Neuronal stem cell (in vitro differentiated cells): ENCODE measurements at regions not wholly inside any gene's neighbourhood (a gene's known extent, or its start where the extent isn't known, plus 50 kb on each side); places are given as distances from the start of the nearest gene placed in this dataset.
"Not testable (repeated sequence)": the region's sequence is repeated elsewhere in the genome, so short reads cannot be mapped to it uniquely, and the experiment has no call there.

Experiments
- DNase-seq: peaks from one replicate; pipeline ENCODE4 v3.0.0-alpha.2; 2013; ENCODE audit warnings: low spot score
- H2AFZ ChIP-seq: one replicate; pipeline ENCODE4 v1.6.1; 2013; ENCODE audit warnings: mild to moderate bottlenecking, low read length, inconsistent platforms
- H2AK5ac ChIP-seq: 2 replicates; pipeline ENCODE4 v1.6.1; 2013; ENCODE audit warnings: low read depth, mild to moderate bottlenecking, inconsistent platforms, low read length, moderate library complexity, mixed read lengths
- H2BK120ac ChIP-seq: 2 replicates; pipeline ENCODE4 v1.6.1; 2013; ENCODE audit warnings: low read depth, mild to moderate bottlenecking, inconsistent platforms, low read length, moderate library complexity, mixed read lengths
- H2BK12ac ChIP-seq: one replicate; pipeline ENCODE4 v1.6.1; 2013; ENCODE audit warnings: low read length, inconsistent platforms
- H2BK15ac ChIP-seq: 2 replicates; pipeline ENCODE4 v1.6.1; 2013; ENCODE audit warnings: mild to moderate bottlenecking, low read length, inconsistent platforms, mixed read lengths
- H2BK5ac ChIP-seq: one replicate; pipeline ENCODE4 v1.6.1; 2013; ENCODE audit warnings: inconsistent platforms, mild to moderate bottlenecking, low read length, moderate library complexity
- H3K14ac ChIP-seq: one replicate; pipeline ENCODE4 v1.6.1; 2013; ENCODE audit warnings: low read length, inconsistent platforms
- H3K18ac ChIP-seq: 2 replicates; pipeline ENCODE4 v1.6.1; 2013; ENCODE audit warnings: low read length, inconsistent platforms
- H3K23ac ChIP-seq: 2 replicates; pipeline ENCODE4 v1.6.1; 2013; ENCODE audit warnings: low read depth, mild to moderate bottlenecking, mixed read lengths, low read length, inconsistent platforms; ENCODE audit not compliant: poor library complexity
- H3K27ac ChIP-seq: replicated peaks from 3 replicates; pipeline ENCODE4 v1.5.1; 2013; ENCODE audit warnings: low read length, inconsistent platforms
- H3K27me3 ChIP-seq, 3 experiments: 2 replicates each; pipeline ENCODE4 v1.6.1; 2013; ENCODE audit warnings: low read length in 3 of 3, mild to moderate bottlenecking in 2 of 3, inconsistent platforms in 1 of 3, low read depth in 1 of 3, mixed read lengths in 1 of 3, moderate library complexity in 1 of 3; ENCODE audit not compliant: control insufficient read depth in 3 of 3, insufficient read depth in 3 of 3
- H3K36me3 ChIP-seq, 2 donors: replicated peaks in 1 of 2; 2 replicates each; pipeline ENCODE4 v1.6.1; 2013; ENCODE audit warnings: low read length in 2 of 2; ENCODE audit not compliant: control insufficient read depth in 2 of 2, insufficient read depth in 2 of 2
- H3K4ac ChIP-seq: 2 replicates; pipeline ENCODE4 v1.6.1; 2013; ENCODE audit warnings: inconsistent platforms, mild to moderate bottlenecking, low read length, moderate library complexity
- H3K4me1 ChIP-seq, 2 donors: 1 replicate in 1 of 2; 2 replicates in 1 of 2; pipeline ENCODE4 v1.6.1; 2013; ENCODE audit warnings: low read length in 2 of 2, low read depth in 1 of 2; ENCODE audit not compliant: control insufficient read depth in 2 of 2, insufficient read depth in 1 of 2
- H3K4me2 ChIP-seq: one replicate; pipeline ENCODE4 v1.6.1; 2013; ENCODE audit warnings: mild to moderate bottlenecking, low read length, inconsistent platforms; ENCODE audit not compliant: insufficient read depth, poor library complexity, severe bottlenecking
- H3K4me3 ChIP-seq, 2 donors: 2 replicates each; pipeline ENCODE4 v1.5.1; 2013; ENCODE audit warnings: low read length in 2 of 2, mild to moderate bottlenecking in 2 of 2, inconsistent platforms in 1 of 2, moderate library complexity in 1 of 2
- H3K79me1 ChIP-seq: one replicate; pipeline ENCODE4 v1.6.1; 2013; ENCODE audit warnings: low read depth, mild to moderate bottlenecking, inconsistent platforms, low read length, moderate library complexity
- H3K9ac ChIP-seq: one replicate; pipeline ENCODE4 v1.6.1; 2013; ENCODE audit warnings: mild to moderate bottlenecking, low read depth, low read length, inconsistent platforms; ENCODE audit not compliant: poor library complexity
- H3K9me3 ChIP-seq, 2 donors: replicated peaks in 1 of 2; 2 replicates each; pipeline versions ENCODE3 to v1.6.1; 2013; ENCODE audit warnings: low read length in 2 of 2, mild to moderate bottlenecking in 2 of 2, inconsistent platforms in 1 of 2, low read depth in 1 of 2, mixed read lengths in 1 of 2, moderate library complexity in 1 of 2; ENCODE audit not compliant: control insufficient read depth in 2 of 2, insufficient read depth in 1 of 2
- H4K8ac ChIP-seq: one replicate; pipeline ENCODE4 v1.6.1; 2013; ENCODE audit warnings: low read depth, mild to moderate bottlenecking, inconsistent platforms, low read length, moderate library complexity
- H4K91ac ChIP-seq: one replicate; pipeline ENCODE4 v1.6.1; 2013; ENCODE audit warnings: low read length, low read depth, mild to moderate bottlenecking, inconsistent platforms; ENCODE audit not compliant: poor library complexity
- WGBS, 2 donors: extraction: QIAGEN DNeasy Blood & Tissue Kit; methylation state at CpG; one replicate each; pipeline ENCODE4 v1.1.7; 2013; ENCODE audit warnings: missing lambda C conversion rate in 2 of 2, mixed read lengths in 1 of 2; ENCODE audit not compliant: insufficient read length in 2 of 2, insufficient replicate concordance in 1 of 2; ENCODE audit errors: extremely low coverage in 2 of 2; 5-methylcytosine and 5-hydroxymethylcytosine counted together

GRCh38 chr20:47957989-47958801 lies 172.9 kb upstream of the SULF2 start:
- H3K79me1 ChIP-seq, H3K18ac ChIP-seq, H4K91ac ChIP-seq, H2BK15ac ChIP-seq, H2BK120ac ChIP-seq, H3K14ac ChIP-seq, H2BK12ac ChIP-seq, H3K4me2 ChIP-seq, H3K9me3 ChIP-seq, H3K4ac ChIP-seq, H4K8ac ChIP-seq, H3K4me3 ChIP-seq, H2AFZ ChIP-seq, H3K27ac ChIP-seq, H3K36me3 ChIP-seq, H3K23ac ChIP-seq, H3K9ac ChIP-seq, H2BK5ac ChIP-seq, DNase-seq: not testable (repeated sequence)
- WGBS, 2 donors = no CpG with 5 or more reads among the region's 16 CpGs
- Histone ChIP-seq H3K4me1 (peaks cover 14 to 18% of the 10 kb centered on the region in 2 donors), H3K27me3 (peaks cover 0 to 10% (median 0%) of the 10 kb centered on the region in 3 experiments), H2AK5ac (peak overlapping the region; percentile 40)

GRCh38 chr20:47957135-47957534 lies 171.9 kb upstream of the SULF2 start:
- peaks cover 14 to 18% of the 10 kb centered on the region in 2 donors for H3K4me1 ChIP-seq
- WGBS, 2 donors = no CpG with 5 or more reads among the region's 11 CpGs
- no peak overlapping the region for H3K23ac ChIP-seq
- H3K9me3 ChIP-seq = no peaks in the 10 kb centered on the region
- H2BK15ac ChIP-seq = no peak overlapping the region
- peak overlapping the region; percentile 68 for H3K18ac ChIP-seq
- no peak for DNase-seq
- no peak overlapping the region for H2BK5ac ChIP-seq
- H3K36me3 ChIP-seq = no peaks in the 10 kb centered on the region
- no peak overlapping the region for H4K8ac ChIP-seq
- peak overlapping the region; percentile 69 for H2BK12ac ChIP-seq
- H3K4me3 ChIP-seq = no peak overlapping the region
- H3K4me2 ChIP-seq = no peak overlapping the region
- no peak overlapping the region for H2BK120ac ChIP-seq
- H3K14ac ChIP-seq = no peak overlapping the region
- H4K91ac ChIP-seq = no peak overlapping the region
- H3K9ac ChIP-seq = no peak overlapping the region
- H2AK5ac ChIP-seq = peak overlapping the region; percentile 71
- H3K79me1 ChIP-seq = no peaks in the 10 kb centered on the region
- H3K27ac ChIP-seq = no peak overlapping the region
- H2AFZ ChIP-seq = no peak overlapping the region
- no peak overlapping the region for H3K4ac ChIP-seq
- peaks cover 0 to 10% (median 0%) of the 10 kb centered on the region in 3 experiments for H3K27me3 ChIP-seq

- H3K79me1 ChIP-seq = no peaks in the 10 kb centered on the region
- H2AFZ ChIP-seq = peak overlapping the region; percentile 85
- no peak overlapping the region for H3K9ac ChIP-seq
- no peak overlapping the region for H2BK120ac ChIP-seq
- no peak overlapping the region for H3K27ac ChIP-seq
- no peak overlapping the region for H3K23ac ChIP-seq
- H2BK5ac ChIP-seq = no peak overlapping the region
- no peaks in the 10 kb centered on the region for H3K9me3 ChIP-seq
- no peak overlapping the region for H3K4me2 ChIP-seq
- H4K91ac ChIP-seq = no peak overlapping the region
- H2BK15ac ChIP-seq = no peak overlapping the region
- no peak overlapping the region for H4K8ac ChIP-seq
- WGBS, 2 donors = no CpG with 5 or more reads among the region's 19 CpGs
- H2BK12ac ChIP-seq = no peak overlapping the region
- H3K27me3 ChIP-seq = peaks cover 0 to 10% (median 0%) of the 10 kb centered on the region in 3 experiments
- no peak overlapping the region for H3K4me3 ChIP-seq
- peak overlapping the region; percentile 71 for H2AK5ac ChIP-seq
- H3K14ac ChIP-seq = no peak overlapping the region
- H3K36me3 ChIP-seq = no peaks in the 10 kb centered on the region
- no peak overlapping the region for H3K4ac ChIP-seq
- peaks cover 14 to 18% of the 10 kb centered on the region in 2 donors for H3K4me1 ChIP-seq
- peak overlapping the region; percentile 68 for H3K18ac ChIP-seq
- no peak for DNase-seq
These were observed 171.2 kb upstream of the SULF2 start for GRCh38 chr20:47956268-47956995.

GRCh38 chr20:47953471-47953870 lies 168.2 kb upstream of the SULF2 start:
- no peak overlapping the region for H3K4ac ChIP-seq
- no peak overlapping the region for H3K27ac ChIP-seq
- no peak overlapping the region for H3K4me3 ChIP-seq
- no peak overlapping the region for H2BK12ac ChIP-seq
- no peak overlapping the region for H2BK5ac ChIP-seq
- no CpG with 5 or more reads among the region's 6 CpGs for WGBS, 2 donors
- H3K4me1 ChIP-seq = peaks cover 14 to 18% of the 10 kb centered on the region in 2 donors
- no peak overlapping the region for H2AFZ ChIP-seq
- no peak overlapping the region for H4K8ac ChIP-seq
- H3K27me3 ChIP-seq = peaks cover 0 to 10% (median 0%) of the 10 kb centered on the region in 3 experiments
- H3K36me3 ChIP-seq = no peaks in the 10 kb centered on the region
- H2AK5ac ChIP-seq = no peak overlapping the region
- H3K23ac ChIP-seq = no peak overlapping the region
- H3K79me1 ChIP-seq = no peaks in the 10 kb centered on the region
- H3K9me3 ChIP-seq = no peaks in the 10 kb centered on the region
- H2BK120ac ChIP-seq = no peak overlapping the region
- H2BK15ac ChIP-seq = no peak overlapping the region
- no peak overlapping the region for H4K91ac ChIP-seq
- H3K4me2 ChIP-seq = no peak overlapping the region
- no peak for DNase-seq
- H3K18ac ChIP-seq = peak overlapping the region; percentile 40
- H3K14ac ChIP-seq = no peak overlapping the region
- H3K9ac ChIP-seq = no peak overlapping the region
